ENCODE measurements at regions not wholly inside any gene's neighbourhood (a gene's known extent, or its start where the extent isn't known, plus 50 kb on each side); places are given as distances from the start of the nearest gene placed in this dataset.
"Not testable (repeated sequence)": the region's sequence is repeated elsewhere in the genome, so short reads cannot be mapped to it uniquely, and the experiment has no call there.

GRCh38 chr3:194054540-194054939 lies 81.4 kb upstream of the HES1 start:
- no peak for DNase-seq

GRCh38 chr3:194054961-194055360 lies 81.0 kb upstream of the HES1 start:
- DNase-seq, result peak; percentile 8

- not testable (repeated sequence) for DNase-seq
Observed at GRCh38 chr3:194056323-194056722, 79.6 kb upstream of the HES1 start.

GRCh38 chr3:194056731-194057415 lies 79.1 kb upstream of the HES1 start:
- DNase-seq, result no peak

GRCh38 chr3:194057570-194058188 lies 78.3 kb upstream of the HES1 start:
- no peak for DNase-seq

GRCh38 chr3:194058189-194058571 lies 77.8 kb upstream of the HES1 start:
- no peak for DNase-seq

GRCh38 chr3:194058753-194059152 lies 77.2 kb upstream of the HES1 start:
- DNase-seq, result no peak

GRCh38 chr3:194061421-194062030 lies 74.4 kb upstream of the HES1 start:
- DNase-seq, result no peak

- DNase-seq, result no peak
Observed at GRCh38 chr3:194062830-194063229, 73.1 kb upstream of the HES1 start.

GRCh38 chr3:194064380-194065332 lies 71.3 kb upstream of the HES1 start:
- no peak for DNase-seq

- DNase-seq, result not testable (repeated sequence)
Observed at GRCh38 chr3:194067327-194067726, 68.6 kb upstream of the HES1 start.

GRCh38 chr3:194067949-194068362 lies 68.0 kb upstream of the HES1 start:
- no peak for DNase-seq

- no peak for DNase-seq
Observed at GRCh38 chr3:194069421-194070219, 66.3 kb upstream of the HES1 start.

GRCh38 chr3:194070220-194070633 lies 65.7 kb upstream of the HES1 start:
- DNase-seq, result peak; percentile 13

- peak; percentile 76 for DNase-seq
Observed at GRCh38 chr3:194070634-194071409, 65.1 kb upstream of the HES1 start.

- DNase-seq, result no peak
Observed at GRCh38 chr3:194072097-194072428, 63.9 kb upstream of the HES1 start.

GRCh38 chr3:194072691-194073279 lies 63.2 kb upstream of the HES1 start:
- no peak for DNase-seq

- no peak for DNase-seq
Observed at GRCh38 chr3:194073926-194074325, 62.0 kb upstream of the HES1 start.

- DNase-seq, result no peak
Observed at GRCh38 chr3:194075088-194075615, 60.8 kb upstream of the HES1 start.

- DNase-seq, result no peak
Observed at GRCh38 chr3:194075802-194076460, 60.0 kb upstream of the HES1 start.

All from COR-L47 (cell line).